EH (cell line): ENCODE measurements at regions not wholly inside any gene's neighbourhood (a gene's known extent, or its start where the extent isn't known, plus 50 kb on each side); places are given as distances from the start of the nearest gene placed in this dataset.
A peak's percentile ranks its signal among the peaks of the same experiment; 100 is the strongest.

Experiments
- DNase-seq: peaks from one replicate; pipeline ENCODE4 v3.0.0-alpha.2; 2015; ENCODE audit warnings: low read depth

GRCh38 chr9:38154501-38155421, 85.7 kb upstream of the SHB start:
- DNase-seq = no peak

- no peak for DNase-seq
Measured at GRCh38 chr9:38153910-38154291, 84.9 kb upstream of the SHB start.

GRCh38 chr9:38153152-38153909, 84.3 kb upstream of the SHB start:
- no peak for DNase-seq

- DNase-seq = no peak
Measured at GRCh38 chr9:38149647-38150046, 80.6 kb upstream of the SHB start.

- no peak for DNase-seq
Measured at GRCh38 chr9:38146844-38147243, 77.8 kb upstream of the SHB start.

- DNase-seq = no peak
Measured at GRCh38 chr9:38145526-38146053, 76.6 kb upstream of the SHB start.

- DNase-seq = peak; percentile 42
Measured at GRCh38 chr9:38144421-38144820, 75.4 kb upstream of the SHB start.

- DNase-seq = peak; percentile 87
Measured at GRCh38 chr9:38141746-38142591, 72.9 kb upstream of the SHB start.

- DNase-seq = no peak
Measured at GRCh38 chr9:38138276-38138675, 69.2 kb upstream of the SHB start.

- no peak for DNase-seq
Measured at GRCh38 chr9:38137342-38137741, 68.3 kb upstream of the SHB start.

GRCh38 chr9:38136386-38136785, 67.4 kb upstream of the SHB start:
- no peak for DNase-seq

GRCh38 chr9:38134611-38135237, 65.7 kb upstream of the SHB start:
- DNase-seq = no peak

- no peak for DNase-seq
Measured at GRCh38 chr9:38133595-38133994, 64.6 kb upstream of the SHB start.

- no peak for DNase-seq
Measured at GRCh38 chr9:38132956-38133355, 63.9 kb upstream of the SHB start.

- no peak for DNase-seq
Measured at GRCh38 chr9:38131729-38132128, 62.7 kb upstream of the SHB start.

- DNase-seq = no peak
Measured at GRCh38 chr9:38130724-38131123, 61.7 kb upstream of the SHB start.

- DNase-seq = no peak
Measured at GRCh38 chr9:38129366-38129765, 60.3 kb upstream of the SHB start.

GRCh38 chr9:38128752-38129270, 59.8 kb upstream of the SHB start:
- DNase-seq = no peak

GRCh38 chr9:38127271-38127839, 58.3 kb upstream of the SHB start:
- no peak for DNase-seq

GRCh38 chr9:38126730-38127129, 57.7 kb upstream of the SHB start:
- no peak for DNase-seq

- DNase-seq = no peak
Measured at GRCh38 chr9:38125889-38126288, 56.9 kb upstream of the SHB start.
